K562 (cell line): ENCODE measurements at regions not wholly inside any gene's neighbourhood (a gene's known extent, or its start where the extent isn't known, plus 50 kb on each side); places are given as distances from the start of the nearest gene placed in this dataset.

Experiments
- ATAC-seq: fragments of 200-7000 bp; cut with Tn5 transposase; 3 replicates; pipeline ENCODE4 v1.9.1; 2020; ENCODE audit warnings: moderate library complexity
- BruUV-seq: library from RNA; stranded (reverse); fragments of 400-500 nt; replicated peaks from 2 replicates; lab custom pipeline; 2021; lab: Mats Ljungman, UMichigan
- CTCF ChIA-PET: fragments of 300-600 bp; formaldehyde crosslinking; extraction: SDS; loops from one replicate; lab custom pipeline; 2021; ENCODE audit warnings: low intra/inter-chr PET ratio; lab: Yijun Ruan, JAX
- POLR2A ChIA-PET: fragments of 300-600, 350-650 bp; sonication (Branson Sonifier 250); formaldehyde crosslinking; extraction: SDS; loops from one replicate; lab custom pipeline; 2021; ENCODE audit warnings: antibody characterized with exemption, inconsistent platforms; lab: Yijun Ruan, JAX
- DNase-seq, 4 experiments: peaks; one replicate each; pipeline versions ENCODE4 v3.0.0 to v3.0.0-alpha.2; 2011 to 2018; ENCODE audit warnings: low spot score in 3 of 4, mixed read lengths in 3 of 4; ENCODE audit errors: extremely low read depth in 1 of 4
- FAIRE-seq: peaks from 2 replicates; lab custom pipeline; 2011; peaks lifted over from hg19 to GRCh38; lab: Jason Lieb, UNC
- H2AFZ ChIP-seq: 2 replicates; pipeline ENCODE4 v1.6.0; 2011; ENCODE audit warnings: low read depth, low read length, control low read depth, inconsistent platforms
- H3K27ac ChIP-seq: fragments of 200-600 bp; 3 replicates; pipeline ENCODE4 v1.8.0; 2011; ENCODE audit warnings: low read depth, mild to moderate bottlenecking, control low read depth, inconsistent platforms, low read length, moderate library complexity, mixed read lengths; ENCODE audit errors: extremely low read depth
- H3K27me3 ChIP-seq, 2 experiments: fragments of 300-600 bp in 1 of 2; 2 replicates in 1 of 2; 3 replicates in 1 of 2; pipeline versions ENCODE4 v1.6.0 to v1.8.0; 2011; ENCODE audit warnings: inconsistent platforms in 2 of 2, low read length in 2 of 2, mild to moderate bottlenecking in 1 of 2, mixed read lengths in 1 of 2, moderate library complexity in 1 of 2; ENCODE audit not compliant: control insufficient read depth in 2 of 2, insufficient read depth in 2 of 2
- H3K36me3 ChIP-seq: fragments of 300-600 bp; 3 replicates; pipeline ENCODE4 v1.8.0; 2011; ENCODE audit warnings: mild to moderate bottlenecking, low read length, inconsistent platforms; ENCODE audit not compliant: control insufficient read depth, insufficient read depth
- H3K4me1 ChIP-seq, 2 experiments: fragments of 200-600 bp in 1 of 2; replicated peaks in 1 of 2; 2 replicates in 1 of 2; 3 replicates in 1 of 2; pipeline versions ENCODE4 v1.5.1 to v1.8.0; 2011; ENCODE audit warnings: inconsistent platforms in 2 of 2, low read length in 2 of 2, mild to moderate bottlenecking in 1 of 2, mixed read lengths in 1 of 2, moderate library complexity in 1 of 2; ENCODE audit not compliant: control insufficient read depth in 2 of 2, insufficient read depth in 2 of 2
- H3K4me2 ChIP-seq: 2 replicates; pipeline ENCODE4 v1.6.1; 2011; ENCODE audit warnings: low read length, control low read depth, inconsistent platforms, mixed read lengths; ENCODE audit not compliant: insufficient read depth
- H3K4me3 ChIP-seq: fragments of 200-600 bp; sonication (generic), shearing (Covaris generic); 2 replicates; pipeline ENCODE4 v1.5.1; 2016; ENCODE audit warnings: control low read depth, inconsistent platforms
- H3K79me2 ChIP-seq: fragments of 200-600 bp; 3 replicates; pipeline ENCODE4 v1.8.0; 2011; ENCODE audit warnings: low read length, inconsistent platforms; ENCODE audit not compliant: control insufficient read depth, insufficient read depth
- H3K9ac ChIP-seq, 2 experiments: 2 replicates each; pipeline versions ENCODE4 v1.6.0 to v1.6.1; 2011; ENCODE audit warnings: low read depth in 2 of 2, low read length in 2 of 2, control low read depth in 1 of 2, inconsistent platforms in 1 of 2, mild to moderate bottlenecking in 1 of 2, mixed read lengths in 1 of 2; ENCODE audit not compliant: insufficient read depth in 1 of 2
- H3K9me1 ChIP-seq: one replicate; pipeline ENCODE4 v1.6.0; 2011; ENCODE audit warnings: inconsistent platforms, mild to moderate bottlenecking, low read length, moderate library complexity; ENCODE audit not compliant: control insufficient read depth, insufficient read depth
- H3K9me3 ChIP-seq: replicated peaks from 2 replicates; pipeline ENCODE4 v1.5.1; 2011; ENCODE audit warnings: low read depth, low read length, inconsistent platforms; ENCODE audit not compliant: control insufficient read depth, insufficient read depth
- H4K20me1 ChIP-seq: replicated peaks from 2 replicates; pipeline ENCODE4 v1.6.1; 2011; ENCODE audit warnings: low read length, inconsistent platforms, mixed read lengths; ENCODE audit not compliant: control insufficient read depth, insufficient read depth
- CEBPG ChIP-seq, 3 experiments: fragments of 200-800 bp in 1 of 3; sonication (Bioruptor generic) in 1 of 3; sonication (generic) in 1 of 3; formaldehyde crosslinking in 1 of 3; IDR thresholded peaks in 2 of 3; conservative IDR thresholded peaks in 1 of 3; 2 replicates each; pipeline versions ENCODE4 v1.6.1 to v1.8.0; 2016 to 2022; ENCODE audit warnings: missing compliant biosample characterization in 2 of 3, missing genetic modification characterization in 2 of 3, mild to moderate bottlenecking in 1 of 3, missing genetic modification reagents in 1 of 3
- KAT2B ChIP-seq: IDR thresholded peaks from one replicate; pipeline ENCODE4 v1.6.1; 2012; ENCODE audit warnings: low read depth, mild to moderate bottlenecking, control low read depth, inconsistent platforms, low read length, moderate library complexity
- NFIC ChIP-seq: fragments of 450-650 bp; IDR thresholded peaks from 2 replicates; pipeline ENCODE4 v1.6.1; 2017; ENCODE audit warnings: mild to moderate bottlenecking, inconsistent platforms
- SRSF7 ChIP-seq: fragments of 200-400 bp; formaldehyde crosslinking; optimal IDR thresholded peaks from 2 replicates; pipeline ENCODE3; 2017; ENCODE audit warnings: mild to moderate bottlenecking, low read depth, low read length
- ZNF239 ChIP-seq: fragments of 250-450 bp; sonication (Bioruptor Pico); IDR thresholded peaks from 2 replicates; pipeline ENCODE4 v1.4.0; 2020; ENCODE audit warnings: mild to moderate bottlenecking
- ZNF431 ChIP-seq: sonication (generic); formaldehyde crosslinking; IDR thresholded peaks from 2 replicates; pipeline ENCODE4 v1.8.0; 2022; ENCODE audit warnings: mild to moderate bottlenecking, missing genetic modification reagents
- WGBS: fragments of 100-300 bp; shearing (Covaris generic); methylation state at CpG from one replicate; pipeline ENCODE4 v1.1.6; 2016; ENCODE audit warnings: low coverage, mixed read lengths; ENCODE audit not compliant: insufficient coverage; ENCODE audit errors: missing lambda C conversion rate; 5-methylcytosine and 5-hydroxymethylcytosine counted together
- in situ Hi-C: fragments of 300-500 bp; cut with MboI; formaldehyde crosslinking; loops from 4 replicates; pipeline ENCODE4 v1.15.0; 2018; ENCODE audit warnings: inconsistent platforms, mixed read lengths
- intact Hi-C: fragments of 100-400 bp; cut with micrococcal nuclease; formaldehyde crosslinking; loops from 2 replicates; pipeline ENCODE4 v1.14.2; 2022

- ATAC-seq (no peak), DNase-seq (no peak), FAIRE-seq (no peak)
- H3K9me1 ChIP-seq = no peaks in the 10 kb centered on the region
- no peaks in the 10 kb centered on the region for H3K27me3 ChIP-seq
- in situ Hi-C loops = no loop called here
- no peak overlapping the region for H3K9ac ChIP-seq
- no peaks in the 10 kb centered on the region for H3K36me3 ChIP-seq
- H3K4me1 ChIP-seq = peaks cover 0 to 4% of the 10 kb centered on the region in 2 experiments; a peak in 2 of 5 replicates
- TF ChIP-seq ZNF239 (CRISPR knock-in tag) (no peak), ZNF431 (CRISPR knock-in tag) (no peak), CEBPG (CRISPR knock-in tag; IDR thresholded peaks at IDR 0.05) (no peak), CEBPG (tag; conservative IDR thresholded peaks at IDR 0.05 in 1 of 2, IDR thresholded peaks at IDR 0.05 in 1 of 2) (no peak), KAT2B (no peak), NFIC (no peak), SRSF7 (no peak)
- no peak overlapping the region for H3K4me2 ChIP-seq
- H4K20me1 ChIP-seq = no peaks in the 10 kb centered on the region
- no peak overlapping the region for H3K4me3 ChIP-seq
- ChIA-PET CTCF (no interaction called here), POLR2A (interaction anchor here (0.8 to 0.9 kb wide), 2 partner anchors 12 to 27 kb away, joined by 3 to 4 read pairs; no protein-coding TSS in a partner anchor)
- H3K9me3 ChIP-seq = no peaks in the 10 kb centered on the region
- H3K27ac ChIP-seq = no peak overlapping the region
- intact Hi-C loops = no loop called here
- BruUV-seq = no TSS peak
- H2AFZ ChIP-seq = no peak overlapping the region
- 73% methylated on average over 1 of the region's 1 CpG for WGBS
- peaks cover 5% of the 10 kb centered on the region; the same call in 2 of the 3 replicates for H3K79me2 ChIP-seq
These were observed 70.5 kb upstream of the TNRC6B start for GRCh38 chr22:40107244-40107643.
